HEK293T (cell line): ENCODE measurements at regions not wholly inside any gene's neighbourhood (a gene's known extent, or its start where the extent isn't known, plus 50 kb on each side); places are given as distances from the start of the nearest gene placed in this dataset.

Experiments
- CTCF ChIA-PET: fragments of 350-600 bp; formaldehyde crosslinking; extraction: SDS; loops from one replicate; lab custom pipeline; 2021; ENCODE audit warnings: antibody characterized with exemption, inconsistent platforms; lab: Yijun Ruan, JAX
- POLR2A ChIA-PET: fragments of 350-600 bp; formaldehyde crosslinking; extraction: SDS; loops from one replicate; lab custom pipeline; 2020; ENCODE audit warnings: antibody characterized with exemption, inconsistent platforms; lab: Yijun Ruan, JAX
- DNase-seq: peaks from one replicate; pipeline ENCODE4 v3.0.0; 2012; ENCODE audit warnings: mixed read lengths; ENCODE audit errors: extremely low spot score
- ARNT ChIP-seq: fragments of 450-650 bp; IDR thresholded peaks from 2 replicates; pipeline ENCODE4 v1.6.1; 2017; ENCODE audit warnings: mild to moderate bottlenecking
- BHLHE40 ChIP-seq: fragments of 450-650 bp; IDR thresholded peaks from 2 replicates; pipeline ENCODE4 v1.6.1; 2016; ENCODE audit warnings: mild to moderate bottlenecking, moderate library complexity, borderline replicate concordance
- CTBP1 ChIP-seq: fragments of 450-650 bp; IDR thresholded peaks from 2 replicates; pipeline ENCODE4 v1.6.1; 2016; ENCODE audit warnings: borderline replicate concordance
- ELF4 ChIP-seq: fragments of 450-650 bp; IDR thresholded peaks from 2 replicates; pipeline ENCODE4 v1.6.1; 2017; ENCODE audit warnings: antibody characterized with exemption
- FOXA1 ChIP-seq: fragments of 450-650 bp; IDR thresholded peaks from 2 replicates; pipeline ENCODE4 v1.6.1; 2016; ENCODE audit warnings: mild to moderate bottlenecking
- FOXK2 ChIP-seq: fragments of 450-650 bp; IDR thresholded peaks from 2 replicates; pipeline ENCODE4 v1.6.1; 2016; ENCODE audit warnings: mild to moderate bottlenecking
- FOXM1 ChIP-seq: fragments of 450-650 bp; IDR thresholded peaks from 2 replicates; pipeline ENCODE4 v1.6.1; 2017; ENCODE audit warnings: mild to moderate bottlenecking, borderline replicate concordance
- HDGF ChIP-seq: fragments of 450-650 bp; IDR thresholded peaks from 2 replicates; pipeline ENCODE4 v1.6.1; 2017; ENCODE audit warnings: antibody characterized with exemption, borderline replicate concordance
- L3MBTL2 ChIP-seq: fragments of 450-650 bp; conservative IDR thresholded peaks from 2 replicates; pipeline ENCODE4 v1.6.1; 2016; ENCODE audit warnings: mild to moderate bottlenecking
- LEF1 ChIP-seq: fragments of 450-650 bp; IDR thresholded peaks from 2 replicates; pipeline ENCODE4 v1.6.1; 2017; ENCODE audit warnings: mild to moderate bottlenecking, borderline replicate concordance
- NFRKB ChIP-seq: fragments of 450-650 bp; IDR thresholded peaks from 2 replicates; pipeline ENCODE4 v1.6.1; 2016; ENCODE audit warnings: mild to moderate bottlenecking, moderate library complexity
- PKNOX1 ChIP-seq: fragments of 450-650 bp; IDR thresholded peaks from 2 replicates; pipeline ENCODE4 v1.6.1; 2016
- SP1 ChIP-seq: fragments of 450-650 bp; IDR thresholded peaks from 2 replicates; pipeline ENCODE4 v1.6.1; 2017
- SUZ12 ChIP-seq: fragments of 450-650 bp; IDR thresholded peaks from 2 replicates; pipeline ENCODE4 v1.6.1; 2016; ENCODE audit warnings: mild to moderate bottlenecking
- TARDBP ChIP-seq: fragments of 450-650 bp; IDR thresholded peaks from 2 replicates; pipeline ENCODE4 v1.6.1; 2016
- ZNF384 ChIP-seq: fragments of 450-650 bp; IDR thresholded peaks from 2 replicates; pipeline ENCODE4 v1.6.1; 2016

GRCh38 chr6:1079525-1079924 lies 232.4 kb upstream of the FOXQ1 start:
- CTCF ChIA-PET, result no interaction called here
- POLR2A ChIA-PET, result no interaction called here
- TF ChIP-seq FOXM1, result no peak
- TF ChIP-seq PKNOX1, result no peak
- TF ChIP-seq CTBP1, result no peak
- no peak for DNase-seq

- ChIA-PET CTCF (no interaction called here), POLR2A (no interaction called here)
- DNase-seq, result no peak
- no peak for TF ChIP-seq FOXK2
- no peak for TF ChIP-seq SP1
Measured at GRCh38 chr6:1077478-1078416, 234.2 kb upstream of the FOXQ1 start.

GRCh38 chr6:1076531-1077459 lies 235.1 kb upstream of the FOXQ1 start:
- CTCF ChIA-PET, result no interaction called here
- POLR2A ChIA-PET, result no interaction called here
- no peak for TF ChIP-seq SUZ12
- TF ChIP-seq PKNOX1, result no peak
- no peak for TF ChIP-seq ARNT
- TF ChIP-seq L3MBTL2, result no peak
- no peak for TF ChIP-seq HDGF
- no peak for TF ChIP-seq FOXM1
- no peak for TF ChIP-seq ZNF384
- TF ChIP-seq LEF1, result no peak
- no peak for TF ChIP-seq SP1
- no peak for TF ChIP-seq FOXK2
- no peak for TF ChIP-seq BHLHE40
- TF ChIP-seq ELF4, result no peak
- no peak for TF ChIP-seq TARDBP
- TF ChIP-seq NFRKB, result no peak
- no peak for TF ChIP-seq CTBP1
- TF ChIP-seq FOXA1, result no peak
- no peak for DNase-seq

GRCh38 chr6:1075880-1076279 lies 236.0 kb upstream of the FOXQ1 start:
- DNase-seq, result no peak
- ChIA-PET POLR2A (no interaction called here), CTCF (no interaction called here)
- TF ChIP-seq CTBP1 (no peak), L3MBTL2 (no peak), HDGF (no peak), PKNOX1 (no peak), FOXK2 (no peak), BHLHE40 (no peak), FOXM1 (no peak), ELF4 (no peak), NFRKB (no peak), SUZ12 (no peak), ZNF384 (no peak), SP1 (no peak), FOXA1 (no peak), ARNT (no peak), TARDBP (no peak), LEF1 (no peak)

- CTCF ChIA-PET, result no interaction called here
- DNase-seq, result no peak
- TF ChIP-seq LEF1, result no peak
- TF ChIP-seq ZNF384, result no peak
- TF ChIP-seq SP1, result no peak
- no peak for TF ChIP-seq NFRKB
- no peak for TF ChIP-seq L3MBTL2
- TF ChIP-seq CTBP1, result no peak
- no peak for TF ChIP-seq FOXM1
- TF ChIP-seq TARDBP, result no peak
- TF ChIP-seq ARNT, result no peak
- TF ChIP-seq HDGF, result no peak
- no peak for TF ChIP-seq ELF4
- POLR2A ChIA-PET, result no interaction called here
Measured at GRCh38 chr6:1075444-1075843, 236.5 kb upstream of the FOXQ1 start.

GRCh38 chr6:1070085-1070521 lies 241.8 kb upstream of the FOXQ1 start:
- ChIA-PET POLR2A (no interaction called here), CTCF (interaction anchor here (0.6 to 0.7 kb wide), 3 partner anchors 27 to 307 kb away, joined by 3 read pairs; no protein-coding TSS in a partner anchor)
- TF ChIP-seq FOXA1 (no peak), TARDBP (no peak), NFRKB (no peak), FOXM1 (no peak), FOXK2 (no peak), ELF4 (no peak), LEF1 (no peak)
- peak; percentile 42 for DNase-seq
